ENCODE measurements at regions not wholly inside any gene's neighbourhood (a gene's known extent, or its start where the extent isn't known, plus 50 kb on each side); places are given as distances from the start of the nearest gene placed in this dataset.
"Not testable (repeated sequence)": the region's sequence is repeated elsewhere in the genome, so short reads cannot be mapped to it uniquely, and the experiment has no call there.

- no peak for DNase-seq (ENCODE audit: low read depth in 2 of 2)
Measured at GRCh38 chr17:14432079-14432478, 131.2 kb downstream of the HS3ST3B1 start.

- no peak for DNase-seq (ENCODE audit: low read depth in 2 of 2)
Measured at GRCh38 chr17:14429084-14429483, 128.2 kb downstream of the HS3ST3B1 start.

- DNase-seq (ENCODE audit: low read depth in 2 of 2), result peak in 1 of 2 donors; percentile 4
Measured at GRCh38 chr17:14428648-14429029, 127.8 kb downstream of the HS3ST3B1 start.

- DNase-seq (ENCODE audit: low read depth in 2 of 2), result peak; percentile 12 to 19
Measured at GRCh38 chr17:14427900-14428647, 127.2 kb downstream of the HS3ST3B1 start.

GRCh38 chr17:14423156-14423555 lies 122.3 kb downstream of the HS3ST3B1 start:
- not testable (repeated sequence) for DNase-seq (ENCODE audit: low read depth in 2 of 2)

GRCh38 chr17:14417336-14417735 lies 116.5 kb downstream of the HS3ST3B1 start:
- DNase-seq (ENCODE audit: low read depth in 2 of 2), result no peak

- DNase-seq (ENCODE audit: low read depth in 2 of 2), result no peak
Measured at GRCh38 chr17:14409292-14409691, 108.4 kb downstream of the HS3ST3B1 start.

- no peak for DNase-seq (ENCODE audit: low read depth in 2 of 2)
Measured at GRCh38 chr17:14407541-14407940, 106.7 kb downstream of the HS3ST3B1 start.

GRCh38 chr17:14405189-14405588 lies 104.3 kb downstream of the HS3ST3B1 start:
- DNase-seq (ENCODE audit: low read depth in 2 of 2), result no peak
